BLaER1 (cell line): ENCODE measurements at regions not wholly inside any gene's neighbourhood (a gene's known extent, or its start where the extent isn't known, plus 50 kb on each side); places are given as distances from the start of the nearest gene placed in this dataset.

Source experiments
- H3K27ac ChIP-seq: shearing (Covaris generic); formaldehyde crosslinking; 2 replicates; pipeline ENCODE4 v1.8.1; 2022
- H3K27me3 ChIP-seq: shearing (Covaris generic); formaldehyde crosslinking; 2 replicates; pipeline ENCODE4 v1.8.1; 2022
- H3K36me3 ChIP-seq: shearing (Covaris generic); formaldehyde crosslinking; 2 replicates; pipeline ENCODE4 v1.8.1; 2022
- H3K4me1 ChIP-seq: shearing (Covaris generic); formaldehyde crosslinking; 2 replicates; pipeline ENCODE4 v1.8.1; 2022
- H3K4me2 ChIP-seq: shearing (Covaris generic); formaldehyde crosslinking; 2 replicates; pipeline ENCODE4 v1.8.1; 2022
- H3K4me3 ChIP-seq: shearing (Covaris generic); formaldehyde crosslinking; 2 replicates; pipeline ENCODE4 v1.8.1; 2022
- H3K9ac ChIP-seq: shearing (Covaris generic); formaldehyde crosslinking; 2 replicates; pipeline ENCODE4 v1.8.1; 2022
- H3K9me3 ChIP-seq: shearing (Covaris generic); formaldehyde crosslinking; 2 replicates; pipeline ENCODE4 v1.8.1; 2022
- H4K20me1 ChIP-seq: shearing (Covaris generic); formaldehyde crosslinking; 2 replicates; pipeline ENCODE4 v1.8.1; 2022
- Cebpa-rat ChIP-seq: shearing (Covaris generic); IDR thresholded peaks from 2 replicates; pipeline ENCODE4 v1.8.1; 2022

DNA sequence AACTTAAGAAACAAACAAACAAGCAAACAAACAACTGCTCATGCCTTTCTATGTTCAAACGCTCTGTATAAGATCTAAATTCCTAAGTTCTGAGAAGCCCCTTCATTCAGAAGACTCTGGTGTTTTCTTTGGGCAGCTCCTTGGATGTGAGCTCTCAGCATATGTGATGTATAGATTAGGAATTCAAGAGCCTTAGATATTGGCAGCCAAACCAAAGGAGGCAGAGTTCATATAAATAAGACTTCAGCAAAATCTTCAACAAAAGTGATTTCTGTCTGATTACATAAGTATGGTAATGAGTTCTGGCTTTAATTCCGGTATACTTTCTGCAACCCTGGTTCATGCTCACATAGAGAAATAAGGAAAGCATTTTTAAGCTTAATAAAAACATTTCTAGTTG lies 145.6 kb downstream of the DYRK2 start:
- Histone ChIP-seq H4K20me1 (no peaks in the 10 kb centered on the region), H3K9me3 (peaks cover 12% of the 10 kb centered on the region; the same call in 1 of the 2 replicates), H3K4me1 (no peaks in the 10 kb centered on the region), H3K9ac (no peak overlapping the region), H3K4me3 (no peak overlapping the region), H3K27me3 (no peaks in the 10 kb centered on the region), H3K36me3 (no peaks in the 10 kb centered on the region), H3K27ac (no peak overlapping the region), H3K4me2 (no peak overlapping the region)
- TF ChIP-seq Cebpa-rat: no peak

DNA sequence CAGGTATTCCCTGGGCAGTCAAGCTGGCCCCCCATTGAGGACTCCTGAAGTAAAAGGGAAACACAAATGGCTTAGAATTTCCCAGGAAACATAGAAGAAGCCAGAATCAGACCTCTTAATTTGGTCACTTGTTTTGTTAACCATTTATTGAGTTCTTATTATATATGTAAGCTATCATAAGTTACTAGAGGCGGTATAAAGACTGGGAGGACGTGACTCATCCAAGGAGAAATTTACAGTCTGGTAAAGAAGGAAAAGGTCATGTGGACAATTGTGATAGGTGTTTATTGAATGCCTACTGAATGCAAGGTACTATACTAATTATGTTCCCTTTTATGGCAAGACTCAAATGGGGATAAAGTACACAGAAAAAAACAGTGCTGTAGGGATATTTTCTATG lies 146.7 kb downstream of the DYRK2 start:
- Histone ChIP-seq H3K4me3 (no peak overlapping the region), H3K36me3 (no peaks in the 10 kb centered on the region), H3K4me2 (no peak overlapping the region), H4K20me1 (no peaks in the 10 kb centered on the region), H3K9me3 (peaks cover 12% of the 10 kb centered on the region; the same call in 1 of the 2 replicates), H3K9ac (no peak overlapping the region), H3K4me1 (no peaks in the 10 kb centered on the region), H3K27ac (no peak overlapping the region), H3K27me3 (no peaks in the 10 kb centered on the region)
- no peak for TF ChIP-seq Cebpa-rat

DNA sequence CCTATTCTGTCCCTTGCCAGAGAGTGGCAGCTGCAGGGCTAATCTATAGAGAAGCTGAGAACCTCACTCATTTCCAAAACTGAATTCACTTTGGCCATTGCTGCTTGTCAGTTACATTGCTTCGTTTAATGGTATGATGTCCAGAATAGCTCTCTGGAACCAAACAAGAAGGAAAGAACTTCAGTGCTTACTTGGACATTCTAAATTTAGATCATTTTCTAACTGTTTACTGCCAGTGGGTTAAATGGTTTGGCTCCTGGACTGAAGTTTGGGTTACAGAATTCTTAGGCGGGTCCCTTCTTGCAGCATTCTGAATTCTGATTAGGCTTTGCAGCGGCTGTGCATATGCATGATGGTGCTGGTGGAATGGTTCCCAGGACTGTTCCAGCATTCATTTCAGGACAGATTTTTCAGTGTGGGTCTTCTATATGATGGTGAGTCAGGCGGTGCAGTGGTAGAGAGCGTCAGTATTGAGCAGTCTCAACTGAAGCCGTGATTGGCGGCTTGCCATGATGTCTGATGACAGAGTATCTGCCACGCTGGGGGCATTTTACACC lies 148.7 kb downstream of the DYRK2 start:
- H3K9ac ChIP-seq: no peak overlapping the region
- H4K20me1 ChIP-seq: no peaks in the 10 kb centered on the region
- no peaks in the 10 kb centered on the region for H3K36me3 ChIP-seq
- no peak overlapping the region for H3K4me2 ChIP-seq
- no peak overlapping the region for H3K27ac ChIP-seq
- no peaks in the 10 kb centered on the region for H3K27me3 ChIP-seq
- no peak for TF ChIP-seq Cebpa-rat
- H3K9me3 ChIP-seq: peaks cover 3% of the 10 kb centered on the region; the same call in 1 of the 2 replicates
- H3K4me3 ChIP-seq: no peak overlapping the region
- H3K4me1 ChIP-seq: no peaks in the 10 kb centered on the region

DNA sequence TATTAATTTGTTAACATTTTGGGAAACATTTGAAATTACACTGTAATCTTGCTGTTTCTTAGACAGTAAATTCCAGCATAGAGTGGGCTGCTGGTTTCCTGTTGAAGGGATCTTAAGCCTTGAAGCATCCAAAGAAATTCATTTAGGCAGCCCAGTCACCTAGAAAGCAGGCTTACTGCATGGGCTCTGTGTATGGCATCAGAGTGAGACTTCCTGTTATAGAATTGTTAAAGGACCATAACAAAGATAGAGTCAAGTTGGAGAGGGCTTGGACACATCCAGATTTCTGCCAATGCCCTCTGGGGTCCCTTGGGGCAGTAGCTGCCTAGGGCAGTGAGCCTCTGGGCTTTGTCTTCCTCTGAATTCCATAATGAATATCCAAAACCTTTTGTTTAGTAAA lies 149.2 kb downstream of the DYRK2 start:
- Histone ChIP-seq H3K36me3 (no peaks in the 10 kb centered on the region), H4K20me1 (no peaks in the 10 kb centered on the region), H3K9ac (no peak overlapping the region), H3K4me1 (no peaks in the 10 kb centered on the region), H3K4me3 (no peak overlapping the region), H3K27me3 (no peaks in the 10 kb centered on the region), H3K4me2 (no peak overlapping the region), H3K27ac (no peak overlapping the region), H3K9me3 (no peaks in the 10 kb centered on the region; the same call in 1 of the 2 replicates)
- TF ChIP-seq Cebpa-rat: no peak

DNA sequence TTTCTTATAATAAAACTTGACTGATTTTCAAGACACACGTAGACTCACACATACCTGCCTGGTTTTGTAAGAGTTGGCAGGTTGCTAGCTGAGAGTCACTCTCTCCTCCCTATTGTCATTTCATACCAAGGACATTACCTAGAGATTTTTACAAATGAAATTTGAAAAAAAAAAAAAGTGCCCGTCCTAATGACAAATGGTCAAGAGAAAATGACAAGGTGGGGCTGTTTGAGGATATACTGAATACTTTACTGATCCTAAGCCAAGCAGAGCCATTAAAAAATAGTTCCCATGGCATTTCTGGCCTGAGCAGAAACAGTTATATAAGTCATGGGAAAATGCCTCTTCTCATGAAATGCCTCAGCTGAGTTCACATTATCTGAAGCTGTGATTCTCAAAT lies 150.2 kb downstream of the DYRK2 start:
- no peak overlapping the region for H3K9ac ChIP-seq
- H3K36me3 ChIP-seq: no peaks in the 10 kb centered on the region
- H4K20me1 ChIP-seq: no peaks in the 10 kb centered on the region
- H3K4me1 ChIP-seq: peaks cover 7% of the 10 kb centered on the region
- H3K27ac ChIP-seq: no peak overlapping the region
- H3K9me3 ChIP-seq: no peaks in the 10 kb centered on the region
- H3K4me2 ChIP-seq: no peak overlapping the region
- no peaks in the 10 kb centered on the region for H3K27me3 ChIP-seq
- H3K4me3 ChIP-seq: no peak overlapping the region
- no peak for TF ChIP-seq Cebpa-rat

DNA sequence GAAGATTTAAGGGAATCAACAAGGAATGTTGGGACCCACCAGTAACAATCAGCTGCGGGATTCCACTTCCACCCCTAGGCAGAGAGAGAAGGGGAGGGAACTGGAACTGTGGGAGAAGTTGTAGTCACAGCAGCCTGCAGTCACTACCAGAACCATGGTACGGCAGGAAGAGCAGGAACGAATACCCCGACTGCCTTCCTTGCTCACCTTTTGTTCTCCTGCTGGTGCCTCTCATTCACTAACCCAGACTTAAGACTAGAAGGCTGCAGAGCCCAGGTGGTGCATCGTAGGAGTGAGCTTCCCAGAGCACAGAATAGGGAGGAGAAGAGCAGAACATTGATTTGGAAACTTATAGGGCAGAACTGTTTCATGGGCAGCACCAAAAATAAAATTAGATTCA lies 154.2 kb downstream of the DYRK2 start:
- Histone ChIP-seq H3K4me1 (peaks cover 19% of the 10 kb centered on the region), H3K4me2 (no peak overlapping the region), H4K20me1 (no peaks in the 10 kb centered on the region), H3K27me3 (no peaks in the 10 kb centered on the region), H3K4me3 (no peak overlapping the region), H3K27ac (no peak overlapping the region), H3K9me3 (no peaks in the 10 kb centered on the region), H3K36me3 (no peaks in the 10 kb centered on the region), H3K9ac (no peak overlapping the region)
- no peak for TF ChIP-seq Cebpa-rat

DNA sequence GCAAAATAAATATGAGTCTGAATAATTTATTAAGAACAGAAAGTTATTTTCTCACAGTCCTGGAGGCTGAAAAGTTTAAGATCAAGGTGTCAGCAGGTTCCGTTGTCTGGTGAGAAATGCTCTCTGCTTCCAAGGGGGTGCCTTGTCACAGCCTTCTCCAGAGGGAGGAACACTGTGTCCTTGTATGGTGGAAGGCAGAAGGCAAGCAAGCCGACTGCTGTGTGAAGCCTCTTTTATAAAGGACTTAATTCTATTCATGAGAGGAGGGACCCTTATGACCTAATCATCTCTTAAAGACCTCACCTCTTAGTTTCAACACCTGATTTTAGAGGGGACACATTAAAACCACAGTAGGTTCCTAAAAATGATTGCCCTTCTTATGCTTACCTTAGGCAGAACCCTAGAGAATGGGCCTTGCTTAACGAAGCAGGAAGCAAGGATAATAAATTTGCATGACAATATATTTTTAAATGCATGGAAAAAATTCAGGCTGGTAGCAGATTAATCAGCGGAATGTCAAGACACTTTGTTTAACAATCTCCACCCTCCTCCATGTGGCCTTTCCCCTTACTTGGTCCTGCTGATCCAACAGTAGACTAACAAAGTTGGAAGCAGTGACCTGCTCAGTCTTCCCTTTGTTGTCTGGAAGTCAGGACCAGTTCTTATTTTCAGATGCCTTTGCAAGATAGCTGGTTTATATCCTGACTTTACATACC lies 154.9 kb downstream of the DYRK2 start:
- Histone ChIP-seq H3K9me3 (no peaks in the 10 kb centered on the region), H3K4me2 (peak overlapping the region; percentile 43), H3K27ac (no peak overlapping the region)

DNA sequence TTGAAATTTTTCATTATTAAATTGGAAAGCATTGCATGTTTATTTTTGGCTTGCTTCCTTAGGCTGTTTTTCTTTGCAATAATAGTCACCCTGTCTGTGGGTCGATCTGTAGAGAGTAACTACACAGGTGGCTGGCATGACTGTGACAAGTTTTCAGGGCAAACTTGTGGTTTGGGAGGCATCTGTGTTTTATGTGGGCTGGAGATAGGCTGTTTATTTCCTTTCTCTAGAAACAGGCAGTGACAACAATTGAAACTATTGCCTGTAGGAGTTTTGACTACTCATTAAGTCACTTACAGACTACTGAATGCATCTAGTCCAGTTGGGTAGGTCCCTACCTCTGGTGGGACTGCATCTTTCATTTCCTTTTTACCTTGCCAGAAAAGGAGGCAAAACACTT lies 155.6 kb downstream of the DYRK2 start:
- H3K27ac ChIP-seq: no peak overlapping the region
- H3K4me2 ChIP-seq: peak overlapping the region; percentile 43
- TF ChIP-seq Cebpa-rat: no peak

More for the DNA sequence above, 154.9 kb downstream of the DYRK2 start:
- H3K9ac ChIP-seq: no peak overlapping the region
- no peaks in the 10 kb centered on the region for H3K27me3 ChIP-seq
- H4K20me1 ChIP-seq: no peaks in the 10 kb centered on the region
- no peak for TF ChIP-seq Cebpa-rat
- H3K4me1 ChIP-seq: peaks cover 19% of the 10 kb centered on the region
- no peaks in the 10 kb centered on the region for H3K36me3 ChIP-seq
- H3K4me3 ChIP-seq: no peak overlapping the region

DNA sequence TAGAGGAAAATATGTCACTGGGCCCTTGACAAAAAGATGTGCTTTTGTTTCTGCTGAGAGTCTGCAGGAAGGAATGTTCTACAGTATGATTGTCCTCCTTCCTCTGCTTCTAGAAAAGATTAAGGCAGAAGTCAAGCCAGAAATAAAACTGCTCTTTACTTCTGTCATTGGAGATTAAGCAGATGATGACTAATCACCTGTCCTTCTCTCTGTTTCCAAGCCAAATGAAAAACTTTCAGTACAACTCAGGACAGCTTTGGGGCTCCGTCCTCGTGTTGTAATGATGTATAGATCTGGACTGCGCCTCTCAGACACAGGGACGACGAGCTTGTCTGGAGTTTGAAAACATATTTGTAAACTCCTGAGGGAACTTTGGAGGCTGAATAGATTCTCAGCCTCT lies 159.3 kb downstream of the DYRK2 start:
- no peak for TF ChIP-seq Cebpa-rat

More for the DNA sequence above, 155.6 kb downstream of the DYRK2 start:
- no peak overlapping the region for H3K4me3 ChIP-seq
- peaks cover 19% of the 10 kb centered on the region for H3K4me1 ChIP-seq
- no peaks in the 10 kb centered on the region for H4K20me1 ChIP-seq
- no peaks in the 10 kb centered on the region for H3K27me3 ChIP-seq
- H3K9ac ChIP-seq: no peak overlapping the region
- no peaks in the 10 kb centered on the region for H3K36me3 ChIP-seq
- no peaks in the 10 kb centered on the region for H3K9me3 ChIP-seq

DNA sequence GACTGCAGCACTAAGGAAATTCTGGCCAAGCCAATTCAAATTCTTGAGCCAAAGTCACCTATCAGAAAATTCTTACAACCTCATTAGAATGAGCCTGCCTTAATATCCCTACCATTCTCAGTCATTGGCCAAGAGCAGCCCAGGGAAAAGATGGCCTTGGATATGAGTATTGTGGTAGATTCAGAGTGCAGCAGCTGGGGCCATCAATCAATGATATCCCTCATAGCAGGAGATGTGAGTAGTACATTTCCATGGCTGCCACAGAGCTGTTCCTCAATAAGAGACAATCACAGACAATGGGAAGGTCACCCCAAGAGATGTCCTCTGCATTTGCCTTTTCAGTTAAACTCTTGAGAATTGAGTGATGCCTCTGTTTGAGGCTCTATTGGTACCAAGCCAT lies 161.6 kb downstream of the DYRK2 start:
- no peak overlapping the region for H3K4me2 ChIP-seq
- TF ChIP-seq Cebpa-rat: no peak
- H3K4me3 ChIP-seq: no peak overlapping the region
- H3K9me3 ChIP-seq: peaks cover 1% of the 10 kb centered on the region
- no peaks in the 10 kb centered on the region for H3K4me1 ChIP-seq
- H3K27me3 ChIP-seq: no peaks in the 10 kb centered on the region
- no peaks in the 10 kb centered on the region for H3K36me3 ChIP-seq
- H3K9ac ChIP-seq: no peak overlapping the region
- H4K20me1 ChIP-seq: no peaks in the 10 kb centered on the region
- no peak overlapping the region for H3K27ac ChIP-seq

More for the DNA sequence above, 159.3 kb downstream of the DYRK2 start:
- Histone ChIP-seq H3K36me3 (no peaks in the 10 kb centered on the region), H3K9me3 (no peaks in the 10 kb centered on the region), H3K4me3 (no peak overlapping the region), H3K27ac (no peak overlapping the region), H3K4me2 (no peak overlapping the region), H4K20me1 (no peaks in the 10 kb centered on the region), H3K27me3 (no peaks in the 10 kb centered on the region), H3K9ac (no peak overlapping the region), H3K4me1 (peaks cover 19% of the 10 kb centered on the region)
